WTC11 (cell line): ENCODE measurements at regions not wholly inside any gene's neighbourhood (a gene's known extent, or its start where the extent isn't known, plus 50 kb on each side); places are given as distances from the start of the nearest gene placed in this dataset.
"Not testable (repeated sequence)": the region's sequence is repeated elsewhere in the genome, so short reads cannot be mapped to it uniquely, and the experiment has no call there.

ENCODE experiments used
- ATAC-seq: fragments of 200-7000 bp; cut with Tn5 transposase; 2 replicates; pipeline ENCODE4 v1.10.0; 2021; ENCODE audit warnings: mild to moderate bottlenecking, moderate library complexity
- CTCF ChIA-PET: fragments of 300-600 bp; sonication (Branson Sonifier 250); formaldehyde crosslinking; loops from one replicate; lab custom pipeline; 2021; ENCODE audit warnings: antibody characterized with exemption; lab: Charles Lee
- POLR2A ChIA-PET: fragments of 350-600 bp; sonication (Branson Sonifier 250); formaldehyde crosslinking; loops from one replicate; lab custom pipeline; 2021; ENCODE audit warnings: antibody characterized with exemption; lab: Charles Lee
- DNase-seq: peaks from one replicate; pipeline ENCODE4 v3.0.0; 2021; ENCODE audit warnings: low spot score
- H3K27ac Mint-ChIP-seq: 2 replicates; pipeline ENCODE4 v1.8.0; 2021; ENCODE audit warnings: mixed read lengths
- H3K27me3 Mint-ChIP-seq: 2 replicates; pipeline ENCODE4 v1.8.0; 2021; ENCODE audit warnings: low read depth, mild to moderate bottlenecking, moderate library complexity, mixed read lengths
- H3K36me3 Mint-ChIP-seq: 2 replicates; pipeline ENCODE4 v1.8.0; 2021; ENCODE audit warnings: mixed read lengths
- H3K4me1 Mint-ChIP-seq: 2 replicates; pipeline ENCODE4 v1.8.0; 2022; ENCODE audit warnings: mixed read lengths
- H3K4me3 Mint-ChIP-seq: 2 replicates; pipeline ENCODE4 v1.8.0; 2021; ENCODE audit warnings: mild to moderate bottlenecking, moderate library complexity, mixed read lengths
- H3K9me3 Mint-ChIP-seq: 2 replicates; pipeline ENCODE4 v1.8.0; 2021; ENCODE audit warnings: mixed read lengths
- CREM ChIP-seq: sonication (generic); formaldehyde crosslinking; IDR thresholded peaks from 2 replicates; pipeline ENCODE4 v1.8.1; 2022; ENCODE audit warnings: mild to moderate bottlenecking, missing genetic modification reagents, moderate library complexity
- FOXK1 ChIP-seq: sonication (generic); formaldehyde crosslinking; IDR thresholded peaks from 2 replicates; pipeline ENCODE4 v1.8.0; 2022; ENCODE audit warnings: mild to moderate bottlenecking, moderate library complexity, missing genetic modification reagents
- NFYB ChIP-seq: sonication (generic); formaldehyde crosslinking; conservative IDR thresholded peaks from 2 replicates; pipeline ENCODE4 v1.8.0; 2022; ENCODE audit warnings: low read depth, missing genetic modification reagents
- NR1H2 ChIP-seq: sonication (generic); formaldehyde crosslinking; IDR thresholded peaks from 2 replicates; pipeline ENCODE4 v1.9.0; 2021; ENCODE audit warnings: mild to moderate bottlenecking, moderate library complexity, missing genetic modification reagents
- RORB ChIP-seq: fragments of 250-450 bp; sonication (Bioruptor Pico); IDR thresholded peaks from 2 replicates; pipeline ENCODE4 v1.9.0; 2021; ENCODE audit warnings: mild to moderate bottlenecking
- TF ChIP-seq, protein P1 (sequence below): sonication (generic); formaldehyde crosslinking; IDR thresholded peaks from 2 replicates; pipeline ENCODE4 v1.8.0; 2023; ENCODE audit warnings: missing genetic modification reagents, mild to moderate bottlenecking, borderline replicate concordance
- TF ChIP-seq, protein P2 (sequence below): sonication (generic); formaldehyde crosslinking; IDR thresholded peaks from 2 replicates; pipeline ENCODE4 v1.8.0; 2022; ENCODE audit warnings: missing genetic modification reagents
- TF ChIP-seq, protein P3 (sequence below): sonication (generic); formaldehyde crosslinking; IDR thresholded peaks from 2 replicates; pipeline ENCODE4 v1.8.1; 2023; ENCODE audit warnings: mild to moderate bottlenecking, missing genetic modification reagents, borderline replicate concordance

DNA sequence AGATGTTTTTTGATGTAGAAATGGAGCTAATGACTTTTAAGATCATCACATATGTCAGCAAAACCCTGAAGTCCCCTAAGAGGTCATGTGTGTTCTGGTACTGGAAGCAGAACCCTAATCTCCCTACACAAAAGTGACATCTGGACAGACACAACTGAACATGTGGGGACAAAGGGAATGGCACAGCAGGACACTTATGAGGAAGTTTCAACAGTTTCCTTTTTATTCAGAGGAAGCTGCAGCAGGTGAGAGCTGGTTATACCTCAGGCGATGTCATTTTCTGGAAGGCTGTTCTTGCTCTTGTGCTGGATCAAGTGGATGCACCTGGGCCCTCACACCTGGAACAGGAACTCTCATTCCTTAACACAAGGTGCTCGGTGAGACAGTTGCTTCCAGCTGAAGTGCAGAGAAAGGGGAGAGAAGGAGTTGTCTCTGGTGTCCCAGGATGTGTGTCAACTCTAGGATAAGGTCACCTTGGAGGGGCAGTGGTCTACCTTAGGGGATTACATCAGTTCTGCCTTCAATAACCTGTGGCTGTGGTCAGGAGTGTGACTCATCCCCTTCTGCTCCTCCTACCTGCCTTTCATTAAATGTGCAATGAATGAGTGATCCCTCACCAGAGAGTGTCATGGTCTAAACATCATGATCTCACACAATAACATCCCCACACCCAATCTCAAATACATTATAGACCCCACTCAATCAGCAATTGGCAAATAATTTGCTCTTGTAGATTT is 463.4 kb downstream of the TMEM121 start (continued):
- no peak for TF ChIP-seq RORB (CRISPR knock-in tag)

GRCh38 chr14:105991677-105992076 is 465.3 kb downstream of the TMEM121 start:
- CTCF ChIA-PET, H3K4me1 Mint-ChIP-seq, H3K27me3 Mint-ChIP-seq, H3K4me3 Mint-ChIP-seq, DNase-seq, POLR2A ChIA-PET, ATAC-seq, H3K27ac Mint-ChIP-seq: not testable (repeated sequence)
- Mint-ChIP-seq H3K9me3 (peaks cover 80% of the 10 kb centered on the region), H3K36me3 (peaks cover 70% of the 10 kb centered on the region)

- Mint-ChIP-seq H3K4me1 (no peaks in the 10 kb centered on the region), H3K4me3 (no peak overlapping the region), H3K36me3 (peaks cover 59% of the 10 kb centered on the region), H3K9me3 (peaks cover 67% of the 10 kb centered on the region), H3K27ac (no peak overlapping the region), H3K27me3 (no peaks in the 10 kb centered on the region; the same call in 1 of the 2 replicates)
- no peak for TF ChIP-seq NFYB (CRISPR knock-in tag)
- POLR2A ChIA-PET, result no interaction called here
- ATAC-seq (no peak), DNase-seq (no peak)
- CTCF ChIA-PET, result no interaction called here
Measured at GRCh38 chr14:105993814-105994213, 467.4 kb downstream of the TMEM121 start.

DNA sequence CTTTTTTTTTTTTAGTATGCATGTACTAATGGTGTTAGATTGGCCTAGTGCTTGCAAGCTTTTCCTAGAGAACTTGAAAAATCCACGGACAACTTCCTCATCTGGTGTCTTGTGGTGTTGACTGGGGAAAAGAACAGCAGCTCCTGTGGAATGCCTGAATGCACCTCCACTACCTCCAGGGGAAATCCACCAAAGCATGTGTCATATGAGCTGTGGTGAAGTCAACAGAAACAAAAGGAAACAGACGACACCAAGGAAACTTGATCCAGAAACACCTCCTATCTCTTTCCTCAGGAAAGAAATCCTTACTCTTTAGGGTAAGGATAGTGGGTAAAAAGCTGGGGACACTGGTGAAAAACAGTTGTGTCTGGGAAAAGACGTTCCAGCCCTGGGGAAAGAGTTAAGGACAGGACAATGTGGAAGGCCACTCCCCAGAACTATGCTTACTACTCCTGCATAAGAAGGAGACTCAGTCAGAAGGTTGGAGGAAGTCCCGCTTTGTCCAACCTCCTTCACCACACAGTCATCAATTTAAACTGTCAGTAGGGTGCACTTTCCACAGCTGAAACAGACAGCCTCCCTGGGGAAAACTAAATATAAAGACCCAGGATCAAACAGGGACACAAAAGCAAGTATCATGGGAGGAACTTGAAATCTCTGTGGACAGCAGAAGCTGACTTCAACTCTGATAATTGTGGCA is 468.8 kb downstream of the TMEM121 start:
- POLR2A ChIA-PET, H3K27ac Mint-ChIP-seq, H3K4me1 Mint-ChIP-seq, H3K4me3 Mint-ChIP-seq, CTCF ChIA-PET, DNase-seq, H3K27me3 Mint-ChIP-seq, ATAC-seq: not testable (repeated sequence)
- Mint-ChIP-seq H3K9me3 (peaks cover 60% of the 10 kb centered on the region), H3K36me3 (peaks cover 53% of the 10 kb centered on the region)

- ATAC-seq, H3K27ac Mint-ChIP-seq, H3K4me3 Mint-ChIP-seq, POLR2A ChIA-PET, H3K27me3 Mint-ChIP-seq, H3K4me1 Mint-ChIP-seq, CTCF ChIA-PET, DNase-seq: not testable (repeated sequence)
- peaks cover 51% of the 10 kb centered on the region for H3K36me3 Mint-ChIP-seq
- H3K9me3 Mint-ChIP-seq, result peaks cover 56% of the 10 kb centered on the region
Measured at GRCh38 chr14:105998597-105998996, 472.2 kb downstream of the TMEM121 start.

DNA sequence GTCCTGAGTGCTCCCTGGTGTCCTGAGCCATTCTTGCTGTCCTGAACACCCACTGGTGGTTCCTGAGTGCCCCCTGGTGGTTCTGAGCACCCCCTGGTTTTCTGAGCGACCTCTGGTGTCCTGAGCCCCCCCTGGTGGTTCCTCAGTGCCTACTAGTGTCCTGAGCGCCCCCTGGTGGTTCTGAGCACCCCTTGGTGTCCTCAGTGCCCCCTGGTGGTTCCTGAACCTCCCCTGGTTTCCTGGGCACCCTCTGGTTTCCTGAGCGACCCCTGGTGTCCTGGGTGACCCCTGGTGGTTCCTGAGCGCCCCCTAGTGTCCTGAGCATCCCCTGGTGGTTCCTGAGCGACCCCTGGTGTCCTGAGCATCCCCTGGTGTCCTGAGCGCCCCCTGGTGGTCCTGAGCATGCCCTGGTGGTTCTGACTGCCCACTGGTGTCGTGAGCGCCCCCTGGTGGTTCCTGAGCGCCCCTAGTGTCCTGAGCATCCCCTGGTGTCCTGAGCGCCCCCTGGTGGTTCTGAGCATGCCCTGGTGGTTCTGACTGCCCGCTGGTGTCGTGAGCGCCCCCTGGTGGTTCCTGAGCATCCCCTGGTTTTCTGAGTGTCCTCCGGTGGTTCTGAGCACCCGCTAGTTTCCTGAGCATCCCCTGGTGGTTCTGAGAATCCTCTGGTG is 473.1 kb downstream of the TMEM121 start:
- no peak for ATAC-seq
- H3K9me3 Mint-ChIP-seq, result peaks cover 53% of the 10 kb centered on the region
- no peak overlapping the region for H3K27ac Mint-ChIP-seq
- TF ChIP-seq, protein P1, sequence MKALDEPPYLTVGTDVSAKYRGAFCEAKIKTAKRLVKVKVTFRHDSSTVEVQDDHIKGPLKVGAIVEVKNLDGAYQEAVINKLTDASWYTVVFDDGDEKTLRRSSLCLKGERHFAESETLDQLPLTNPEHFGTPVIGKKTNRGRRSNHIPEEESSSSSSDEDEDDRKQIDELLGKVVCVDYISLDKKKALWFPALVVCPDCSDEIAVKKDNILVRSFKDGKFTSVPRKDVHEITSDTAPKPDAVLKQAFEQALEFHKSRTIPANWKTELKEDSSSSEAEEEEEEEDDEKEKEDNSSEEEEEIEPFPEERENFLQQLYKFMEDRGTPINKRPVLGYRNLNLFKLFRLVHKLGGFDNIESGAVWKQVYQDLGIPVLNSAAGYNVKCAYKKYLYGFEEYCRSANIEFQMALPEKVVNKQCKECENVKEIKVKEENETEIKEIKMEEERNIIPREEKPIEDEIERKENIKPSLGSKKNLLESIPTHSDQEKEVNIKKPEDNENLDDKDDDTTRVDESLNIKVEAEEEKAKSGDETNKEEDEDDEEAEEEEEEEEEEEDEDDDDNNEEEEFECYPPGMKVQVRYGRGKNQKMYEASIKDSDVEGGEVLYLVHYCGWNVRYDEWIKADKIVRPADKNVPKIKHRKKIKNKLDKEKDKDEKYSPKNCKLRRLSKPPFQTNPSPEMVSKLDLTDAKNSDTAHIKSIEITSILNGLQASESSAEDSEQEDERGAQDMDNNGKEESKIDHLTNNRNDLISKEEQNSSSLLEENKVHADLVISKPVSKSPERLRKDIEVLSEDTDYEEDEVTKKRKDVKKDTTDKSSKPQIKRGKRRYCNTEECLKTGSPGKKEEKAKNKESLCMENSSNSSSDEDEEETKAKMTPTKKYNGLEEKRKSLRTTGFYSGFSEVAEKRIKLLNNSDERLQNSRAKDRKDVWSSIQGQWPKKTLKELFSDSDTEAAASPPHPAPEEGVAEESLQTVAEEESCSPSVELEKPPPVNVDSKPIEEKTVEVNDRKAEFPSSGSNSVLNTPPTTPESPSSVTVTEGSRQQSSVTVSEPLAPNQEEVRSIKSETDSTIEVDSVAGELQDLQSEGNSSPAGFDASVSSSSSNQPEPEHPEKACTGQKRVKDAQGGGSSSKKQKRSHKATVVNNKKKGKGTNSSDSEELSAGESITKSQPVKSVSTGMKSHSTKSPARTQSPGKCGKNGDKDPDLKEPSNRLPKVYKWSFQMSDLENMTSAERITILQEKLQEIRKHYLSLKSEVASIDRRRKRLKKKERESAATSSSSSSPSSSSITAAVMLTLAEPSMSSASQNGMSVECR (CRISPR knock-in tag), result no peak
- TF ChIP-seq NR1H2 (CRISPR knock-in tag) (no peak), CREM (CRISPR knock-in tag) (no peak), FOXK1 (CRISPR knock-in tag) (no peak)
- TF ChIP-seq, protein P2, sequence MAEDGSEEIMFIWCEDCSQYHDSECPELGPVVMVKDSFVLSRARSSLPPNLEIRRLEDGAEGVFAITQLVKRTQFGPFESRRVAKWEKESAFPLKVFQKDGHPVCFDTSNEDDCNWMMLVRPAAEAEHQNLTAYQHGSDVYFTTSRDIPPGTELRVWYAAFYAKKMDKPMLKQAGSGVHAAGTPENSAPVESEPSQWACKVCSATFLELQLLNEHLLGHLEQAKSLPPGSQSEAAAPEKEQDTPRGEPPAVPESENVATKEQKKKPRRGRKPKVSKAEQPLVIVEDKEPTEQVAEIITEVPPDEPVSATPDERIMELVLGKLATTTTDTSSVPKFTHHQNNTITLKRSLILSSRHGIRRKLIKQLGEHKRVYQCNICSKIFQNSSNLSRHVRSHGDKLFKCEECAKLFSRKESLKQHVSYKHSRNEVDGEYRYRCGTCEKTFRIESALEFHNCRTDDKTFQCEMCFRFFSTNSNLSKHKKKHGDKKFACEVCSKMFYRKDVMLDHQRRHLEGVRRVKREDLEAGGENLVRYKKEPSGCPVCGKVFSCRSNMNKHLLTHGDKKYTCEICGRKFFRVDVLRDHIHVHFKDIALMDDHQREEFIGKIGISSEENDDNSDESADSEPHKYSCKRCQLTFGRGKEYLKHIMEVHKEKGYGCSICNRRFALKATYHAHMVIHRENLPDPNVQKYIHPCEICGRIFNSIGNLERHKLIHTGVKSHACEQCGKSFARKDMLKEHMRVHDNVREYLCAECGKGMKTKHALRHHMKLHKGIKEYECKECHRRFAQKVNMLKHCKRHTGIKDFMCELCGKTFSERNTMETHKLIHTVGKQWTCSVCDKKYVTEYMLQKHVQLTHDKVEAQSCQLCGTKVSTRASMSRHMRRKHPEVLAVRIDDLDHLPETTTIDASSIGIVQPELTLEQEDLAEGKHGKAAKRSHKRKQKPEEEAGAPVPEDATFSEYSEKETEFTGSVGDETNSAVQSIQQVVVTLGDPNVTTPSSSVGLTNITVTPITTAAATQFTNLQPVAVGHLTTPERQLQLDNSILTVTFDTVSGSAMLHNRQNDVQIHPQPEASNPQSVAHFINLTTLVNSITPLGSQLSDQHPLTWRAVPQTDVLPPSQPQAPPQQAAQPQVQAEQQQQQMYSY (CRISPR knock-in tag), result no peak
- TF ChIP-seq, protein P3, sequence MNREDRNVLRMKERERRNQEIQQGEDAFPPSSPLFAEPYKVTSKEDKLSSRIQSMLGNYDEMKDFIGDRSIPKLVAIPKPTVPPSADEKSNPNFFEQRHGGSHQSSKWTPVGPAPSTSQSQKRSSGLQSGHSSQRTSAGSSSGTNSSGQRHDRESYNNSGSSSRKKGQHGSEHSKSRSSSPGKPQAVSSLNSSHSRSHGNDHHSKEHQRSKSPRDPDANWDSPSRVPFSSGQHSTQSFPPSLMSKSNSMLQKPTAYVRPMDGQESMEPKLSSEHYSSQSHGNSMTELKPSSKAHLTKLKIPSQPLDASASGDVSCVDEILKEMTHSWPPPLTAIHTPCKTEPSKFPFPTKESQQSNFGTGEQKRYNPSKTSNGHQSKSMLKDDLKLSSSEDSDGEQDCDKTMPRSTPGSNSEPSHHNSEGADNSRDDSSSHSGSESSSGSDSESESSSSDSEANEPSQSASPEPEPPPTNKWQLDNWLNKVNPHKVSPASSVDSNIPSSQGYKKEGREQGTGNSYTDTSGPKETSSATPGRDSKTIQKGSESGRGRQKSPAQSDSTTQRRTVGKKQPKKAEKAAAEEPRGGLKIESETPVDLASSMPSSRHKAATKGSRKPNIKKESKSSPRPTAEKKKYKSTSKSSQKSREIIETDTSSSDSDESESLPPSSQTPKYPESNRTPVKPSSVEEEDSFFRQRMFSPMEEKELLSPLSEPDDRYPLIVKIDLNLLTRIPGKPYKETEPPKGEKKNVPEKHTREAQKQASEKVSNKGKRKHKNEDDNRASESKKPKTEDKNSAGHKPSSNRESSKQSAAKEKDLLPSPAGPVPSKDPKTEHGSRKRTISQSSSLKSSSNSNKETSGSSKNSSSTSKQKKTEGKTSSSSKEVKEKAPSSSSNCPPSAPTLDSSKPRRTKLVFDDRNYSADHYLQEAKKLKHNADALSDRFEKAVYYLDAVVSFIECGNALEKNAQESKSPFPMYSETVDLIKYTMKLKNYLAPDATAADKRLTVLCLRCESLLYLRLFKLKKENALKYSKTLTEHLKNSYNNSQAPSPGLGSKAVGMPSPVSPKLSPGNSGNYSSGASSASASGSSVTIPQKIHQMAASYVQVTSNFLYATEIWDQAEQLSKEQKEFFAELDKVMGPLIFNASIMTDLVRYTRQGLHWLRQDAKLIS (CRISPR knock-in tag), result no peak

More for the DNA sequence above, 473.1 kb downstream of the TMEM121 start:
- Mint-ChIP-seq H3K4me1 (no peaks in the 10 kb centered on the region), H3K27me3 (no peaks in the 10 kb centered on the region; the same call in 1 of the 2 replicates), H3K4me3 (no peak overlapping the region), H3K36me3 (peaks cover 42% of the 10 kb centered on the region)
- ChIA-PET CTCF (no interaction called here), POLR2A (no interaction called here)
- DNase-seq, result peak; percentile 16
